K562 (cell line): ENCODE measurements at regions not wholly inside any gene's neighbourhood (a gene's known extent, or its start where the extent isn't known, plus 50 kb on each side); places are given as distances from the start of the nearest gene placed in this dataset.

ENCODE experiments used
- ATAC-seq: fragments of 200-7000 bp; cut with Tn5 transposase; 3 replicates; pipeline ENCODE4 v1.9.1; 2020; ENCODE audit warnings: moderate library complexity
- BruUV-seq: library from RNA; stranded (reverse); fragments of 400-500 nt; replicated peaks from 2 replicates; lab custom pipeline; 2021; lab: Mats Ljungman, UMichigan
- CTCF ChIA-PET: fragments of 300-600 bp; formaldehyde crosslinking; extraction: SDS; loops from one replicate; lab custom pipeline; 2021; ENCODE audit warnings: low intra/inter-chr PET ratio; lab: Yijun Ruan, JAX
- POLR2A ChIA-PET: fragments of 300-600, 350-650 bp; sonication (Branson Sonifier 250); formaldehyde crosslinking; extraction: SDS; loops from one replicate; lab custom pipeline; 2021; ENCODE audit warnings: antibody characterized with exemption, inconsistent platforms; lab: Yijun Ruan, JAX
- DNase-seq, 4 experiments: peaks; one replicate each; pipeline versions ENCODE4 v3.0.0 to v3.0.0-alpha.2; 2011 to 2018; ENCODE audit warnings: low spot score in 3 of 4, mixed read lengths in 3 of 4; ENCODE audit errors: extremely low read depth in 1 of 4
- FAIRE-seq: peaks from 2 replicates; lab custom pipeline; 2011; peaks lifted over from hg19 to GRCh38; lab: Jason Lieb, UNC
- H2AFZ ChIP-seq: 2 replicates; pipeline ENCODE4 v1.6.0; 2011; ENCODE audit warnings: low read depth, low read length, control low read depth, inconsistent platforms
- H3K27ac ChIP-seq: fragments of 200-600 bp; 3 replicates; pipeline ENCODE4 v1.8.0; 2011; ENCODE audit warnings: low read depth, mild to moderate bottlenecking, control low read depth, inconsistent platforms, low read length, moderate library complexity, mixed read lengths; ENCODE audit errors: extremely low read depth
- H3K27me3 ChIP-seq, 2 experiments: fragments of 300-600 bp in 1 of 2; 2 replicates in 1 of 2; 3 replicates in 1 of 2; pipeline versions ENCODE4 v1.6.0 to v1.8.0; 2011; ENCODE audit warnings: inconsistent platforms in 2 of 2, low read length in 2 of 2, mild to moderate bottlenecking in 1 of 2, mixed read lengths in 1 of 2, moderate library complexity in 1 of 2; ENCODE audit not compliant: control insufficient read depth in 2 of 2, insufficient read depth in 2 of 2
- H3K36me3 ChIP-seq: fragments of 300-600 bp; 3 replicates; pipeline ENCODE4 v1.8.0; 2011; ENCODE audit warnings: mild to moderate bottlenecking, low read length, inconsistent platforms; ENCODE audit not compliant: control insufficient read depth, insufficient read depth
- H3K4me1 ChIP-seq, 2 experiments: fragments of 200-600 bp in 1 of 2; replicated peaks in 1 of 2; 2 replicates in 1 of 2; 3 replicates in 1 of 2; pipeline versions ENCODE4 v1.5.1 to v1.8.0; 2011; ENCODE audit warnings: inconsistent platforms in 2 of 2, low read length in 2 of 2, mild to moderate bottlenecking in 1 of 2, mixed read lengths in 1 of 2, moderate library complexity in 1 of 2; ENCODE audit not compliant: control insufficient read depth in 2 of 2, insufficient read depth in 2 of 2
- H3K4me2 ChIP-seq: 2 replicates; pipeline ENCODE4 v1.6.1; 2011; ENCODE audit warnings: low read length, control low read depth, inconsistent platforms, mixed read lengths; ENCODE audit not compliant: insufficient read depth
- H3K4me3 ChIP-seq: fragments of 200-600 bp; sonication (generic), shearing (Covaris generic); 2 replicates; pipeline ENCODE4 v1.5.1; 2016; ENCODE audit warnings: control low read depth, inconsistent platforms
- H3K79me2 ChIP-seq: fragments of 200-600 bp; 3 replicates; pipeline ENCODE4 v1.8.0; 2011; ENCODE audit warnings: low read length, inconsistent platforms; ENCODE audit not compliant: control insufficient read depth, insufficient read depth
- H3K9ac ChIP-seq, 2 experiments: 2 replicates each; pipeline versions ENCODE4 v1.6.0 to v1.6.1; 2011; ENCODE audit warnings: low read depth in 2 of 2, low read length in 2 of 2, control low read depth in 1 of 2, inconsistent platforms in 1 of 2, mild to moderate bottlenecking in 1 of 2, mixed read lengths in 1 of 2; ENCODE audit not compliant: insufficient read depth in 1 of 2
- H3K9me1 ChIP-seq: one replicate; pipeline ENCODE4 v1.6.0; 2011; ENCODE audit warnings: inconsistent platforms, mild to moderate bottlenecking, low read length, moderate library complexity; ENCODE audit not compliant: control insufficient read depth, insufficient read depth
- H3K9me3 ChIP-seq: replicated peaks from 2 replicates; pipeline ENCODE4 v1.5.1; 2011; ENCODE audit warnings: low read depth, low read length, inconsistent platforms; ENCODE audit not compliant: control insufficient read depth, insufficient read depth
- H4K20me1 ChIP-seq: replicated peaks from 2 replicates; pipeline ENCODE4 v1.6.1; 2011; ENCODE audit warnings: low read length, inconsistent platforms, mixed read lengths; ENCODE audit not compliant: control insufficient read depth, insufficient read depth
- ATF1 ChIP-seq, 2 experiments: fragments of 450-650 bp in 1 of 2; IDR thresholded peaks; 2 replicates each; pipeline ENCODE4 v1.6.1; 2016; ENCODE audit warnings: missing compliant biosample characterization in 1 of 2, missing genetic modification characterization in 1 of 2
- CBFA2T3 ChIP-seq: fragments of 450-650 bp; IDR thresholded peaks from 2 replicates; pipeline ENCODE4 v1.6.1; 2017
- WGBS: fragments of 100-300 bp; shearing (Covaris generic); methylation state at CpG from one replicate; pipeline ENCODE4 v1.1.6; 2016; ENCODE audit warnings: low coverage, mixed read lengths; ENCODE audit not compliant: insufficient coverage; ENCODE audit errors: missing lambda C conversion rate; 5-methylcytosine and 5-hydroxymethylcytosine counted together
- in situ Hi-C: fragments of 300-500 bp; cut with MboI; formaldehyde crosslinking; loops from 4 replicates; pipeline ENCODE4 v1.15.0; 2018; ENCODE audit warnings: inconsistent platforms, mixed read lengths
- intact Hi-C: fragments of 100-400 bp; cut with micrococcal nuclease; formaldehyde crosslinking; loops from 2 replicates; pipeline ENCODE4 v1.14.2; 2022
- TF ChIP-seq, protein P1 (sequence below), 2 experiments: fragments of 450-650 bp; conservative IDR thresholded peaks; 2 replicates each; pipeline ENCODE4 v1.6.1; 2017; ENCODE audit warnings: mild to moderate bottlenecking in 2 of 2, moderate library complexity in 2 of 2

- TF ChIP-seq ATF1 (CRISPR knock-in tag; IDR thresholded peaks at IDR 0.05) (no peak), ATF1 (tag; IDR thresholded peaks at IDR 0.05) (no peak)
These were observed 76.4 kb upstream of the TBL1X start (continued) for GRCh38 chrX:9388450-9388849.

DNA sequence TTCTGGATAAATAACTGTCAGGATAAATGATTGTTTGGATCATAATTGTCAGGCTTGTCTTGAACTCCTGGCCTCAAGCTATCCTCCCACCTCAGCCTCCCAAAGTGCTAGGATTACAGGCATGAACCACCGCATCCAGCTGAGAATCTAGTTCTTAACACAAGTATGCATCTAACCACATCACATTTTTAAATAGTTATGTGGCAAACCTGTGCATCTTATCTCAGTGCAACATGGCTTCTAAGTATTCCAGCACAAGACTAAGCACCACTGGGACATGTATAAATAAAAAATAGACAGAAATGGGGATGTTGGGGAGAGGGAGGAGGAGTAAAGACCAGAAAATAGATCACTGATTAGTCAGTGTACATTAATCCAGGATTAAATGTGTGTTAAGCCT lies 74.7 kb upstream of the TBL1X start:
- no peaks in the 10 kb centered on the region for H3K9me1 ChIP-seq
- in situ Hi-C loops: no loop called here
- no peaks in the 10 kb centered on the region for H3K36me3 ChIP-seq
- H4K20me1 ChIP-seq: no peaks in the 10 kb centered on the region
- ChIA-PET CTCF (no interaction called here), POLR2A (no interaction called here)
- H3K27ac ChIP-seq: no peak overlapping the region
- ATAC-seq: no peak
- intact Hi-C loops: no loop called here
- no peak overlapping the region for H3K4me3 ChIP-seq
- H3K4me1 ChIP-seq: no peaks in the 10 kb centered on the region
- no peak overlapping the region for H3K9ac ChIP-seq
- no peaks in the 10 kb centered on the region; a peak in 1 of 5 replicates for H3K27me3 ChIP-seq
- H3K9me3 ChIP-seq: no peaks in the 10 kb centered on the region
- no peak for FAIRE-seq
- no peaks in the 10 kb centered on the region for H3K79me2 ChIP-seq
- no peak overlapping the region for H2AFZ ChIP-seq
- H3K4me2 ChIP-seq: no peak overlapping the region
- BruUV-seq: no TSS peak
- 0% methylated on average over 1 of the region's 1 CpG for WGBS
- TF ChIP-seq, protein P1, sequence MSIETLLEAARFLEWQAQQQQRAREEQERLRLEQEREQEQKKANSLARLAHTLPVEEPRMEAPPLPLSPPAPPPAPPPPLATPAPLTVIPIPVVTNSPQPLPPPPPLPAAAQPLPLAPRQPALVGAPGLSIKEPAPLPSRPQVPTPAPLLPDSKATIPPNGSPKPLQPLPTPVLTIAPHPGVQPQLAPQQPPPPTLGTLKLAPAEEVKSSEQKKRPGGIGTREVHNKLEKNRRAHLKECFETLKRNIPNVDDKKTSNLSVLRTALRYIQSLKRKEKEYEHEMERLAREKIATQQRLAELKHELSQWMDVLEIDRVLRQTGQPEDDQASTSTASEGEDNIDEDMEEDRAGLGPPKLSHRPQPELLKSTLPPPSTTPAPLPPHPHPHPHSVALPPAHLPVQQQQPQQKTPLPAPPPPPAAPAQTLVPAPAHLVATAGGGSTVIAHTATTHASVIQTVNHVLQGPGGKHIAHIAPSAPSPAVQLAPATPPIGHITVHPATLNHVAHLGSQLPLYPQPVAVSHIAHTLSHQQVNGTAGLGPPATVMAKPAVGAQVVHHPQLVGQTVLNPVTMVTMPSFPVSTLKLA (conservative IDR thresholded peaks at IDR 0.05): no peak
- 0 out of 2 replicates have a peak, but pooled peaks have one; percentile 15 for TF ChIP-seq CBFA2T3
- DNase-seq: no peak
